ENCODE measurements at regions not wholly inside any gene's neighbourhood (a gene's known extent, or its start where the extent isn't known, plus 50 kb on each side); places are given as distances from the start of the nearest gene placed in this dataset.

- TF ChIP-seq CTCF (optimal IDR thresholded peaks at IDR 0.05 in 1 of 3, IDR thresholded peaks at IDR 0.05 in 1 of 3, conservative IDR thresholded peaks at IDR 0.05 in 1 of 3; ENCODE audit: extremely low read depth in 1 of 3, insufficient read depth in 2 of 3, low read length in 3 of 3): no peak
- no peak for TF ChIP-seq EZH2 (IDR thresholded peaks at IDR 0.05; ENCODE audit: low read length)
Measured at GRCh38 chr3:137583256-137583655, 180.9 kb upstream of the SOX14 start.
